OCI-LY1 (cell line): ENCODE measurements at regions not wholly inside any gene's neighbourhood (a gene's known extent, or its start where the extent isn't known, plus 50 kb on each side); places are given as distances from the start of the nearest gene placed in this dataset.
A peak's percentile ranks its signal among the peaks of the same experiment; 100 is the strongest.

Experiments
- H2AFZ ChIP-seq: fragments of 200-600 bp; sonication (generic), shearing (Covaris generic); 2 replicates; pipeline ENCODE4 v1.6.0; 2014; ENCODE audit warnings: antibody characterized with exemption, mild to moderate bottlenecking, low read length
- H3F3A ChIP-seq: fragments of 200-600 bp; sonication (generic), shearing (Covaris generic); 2 replicates; pipeline ENCODE4 v1.6.0; 2014; ENCODE audit warnings: mild to moderate bottlenecking, antibody characterized with exemption, low read length, moderate library complexity; ENCODE audit not compliant: insufficient read depth
- H3K27ac ChIP-seq: fragments of 200-600 bp; sonication (generic); 2 replicates; pipeline ENCODE4 v1.5.1; 2014; ENCODE audit warnings: low read length, mixed run types, mild to moderate bottlenecking, low read depth; ENCODE audit not compliant: poor library complexity, severe bottlenecking
- H3K27me3 ChIP-seq: fragments of 200-600 bp; sonication (generic); 2 replicates; pipeline ENCODE4 v1.6.0; 2014; ENCODE audit warnings: antibody characterized with exemption, mild to moderate bottlenecking, low read length, moderate library complexity; ENCODE audit not compliant: insufficient read depth
- H3K36me3 ChIP-seq: fragments of 200-600 bp; sonication (generic); 2 replicates; pipeline ENCODE4 v1.6.1; 2014; ENCODE audit warnings: mild to moderate bottlenecking, antibody characterized with exemption, low read length, moderate library complexity, mixed read lengths; ENCODE audit not compliant: insufficient read depth
- H3K4me1 ChIP-seq: fragments of 200-600 bp; sonication (generic); 2 replicates; pipeline ENCODE4 v1.5.1; 2014; ENCODE audit warnings: mild to moderate bottlenecking, low read length, moderate library complexity; ENCODE audit not compliant: insufficient read depth, severe bottlenecking
- H3K4me2 ChIP-seq: fragments of 200-600 bp; sonication (generic), shearing (Covaris generic); 2 replicates; pipeline ENCODE4 v1.6.1; 2014; ENCODE audit warnings: low read length
- H3K4me3 ChIP-seq: fragments of 200-600 bp; sonication (generic); 2 replicates; pipeline ENCODE4 v1.5.1; 2014; ENCODE audit warnings: low read length, low read depth, mild to moderate bottlenecking, mixed read lengths; ENCODE audit not compliant: poor library complexity, severe bottlenecking
- H3K79me2 ChIP-seq: fragments of 200-600 bp; shearing (Covaris generic); 2 replicates; pipeline ENCODE4 v1.6.1; 2016; ENCODE audit warnings: mixed run types, low read length, mixed read lengths; ENCODE audit not compliant: insufficient read depth
- H3K9ac ChIP-seq: fragments of 200-600 bp; sonication (generic), shearing (Covaris generic); 2 replicates; pipeline ENCODE4 v1.6.1; 2014; ENCODE audit warnings: mild to moderate bottlenecking, low read length, mixed read lengths
- H3K9me2 ChIP-seq: fragments of 200-600 bp; sonication (generic), shearing (Covaris generic); 2 replicates; pipeline ENCODE4 v1.6.1; 2014; ENCODE audit warnings: low read depth, mild to moderate bottlenecking, low read length, mixed read lengths
- H3K9me3 ChIP-seq: fragments of 200-600 bp; shearing (Covaris generic); 2 replicates; pipeline ENCODE4 v1.6.1; 2014; ENCODE audit warnings: low read length, mixed read lengths
- H4K20me1 ChIP-seq: fragments of 200-600 bp; sonication (generic), shearing (Covaris generic); 2 replicates; pipeline ENCODE4 v1.6.0; 2016; ENCODE audit warnings: mild to moderate bottlenecking, low read length; ENCODE audit not compliant: insufficient read depth
- CTCF ChIP-seq: fragments of 200-600 bp; sonication (generic), shearing (Covaris generic); IDR thresholded peaks from 2 replicates; pipeline ENCODE4 v1.5.1; 2017; ENCODE audit warnings: mild to moderate bottlenecking, antibody characterized with exemption, low read length, moderate library complexity, mixed read lengths
- EZH2 ChIP-seq: fragments of 200-600 bp; sonication (generic), shearing (Covaris generic); IDR thresholded peaks from 2 replicates; pipeline ENCODE4 v1.8.0; 2017; ENCODE audit warnings: borderline replicate concordance, mixed run types, mild to moderate bottlenecking, antibody characterized with exemption, low read length, moderate library complexity, mixed read lengths

GRCh38 chr14:55864890-55865655 lies 253.1 kb upstream of the PELI2 start:
- Histone ChIP-seq H3K4me2 (no peak overlapping the region), H4K20me1 (no peaks in the 10 kb centered on the region), H3K36me3 (no peaks in the 10 kb centered on the region), H3K79me2 (no peaks in the 10 kb centered on the region), H3K27me3 (no peaks in the 10 kb centered on the region), H2AFZ (no peak overlapping the region), H3K9me3 (no peaks in the 10 kb centered on the region), H3F3A (no peaks in the 10 kb centered on the region), H3K4me1 (no peaks in the 10 kb centered on the region), H3K9me2 (no peaks in the 10 kb centered on the region), H3K9ac (no peak overlapping the region), H3K27ac (no peak overlapping the region), H3K4me3 (no peak overlapping the region)
- TF ChIP-seq EZH2 (no peak), CTCF (peak; percentile 64)

- H2AFZ ChIP-seq: no peak overlapping the region
- H3K9me3 ChIP-seq: no peaks in the 10 kb centered on the region
- no peaks in the 10 kb centered on the region for H4K20me1 ChIP-seq
- H3K27me3 ChIP-seq: no peaks in the 10 kb centered on the region
- no peaks in the 10 kb centered on the region for H3K9me2 ChIP-seq
- no peaks in the 10 kb centered on the region for H3K79me2 ChIP-seq
- H3K4me2 ChIP-seq: no peak overlapping the region
- no peak overlapping the region for H3K27ac ChIP-seq
- H3F3A ChIP-seq: no peaks in the 10 kb centered on the region
- no peaks in the 10 kb centered on the region for H3K36me3 ChIP-seq
- H3K4me1 ChIP-seq: no peaks in the 10 kb centered on the region
- no peak overlapping the region for H3K4me3 ChIP-seq
- no peak overlapping the region for H3K9ac ChIP-seq
- no peak for TF ChIP-seq EZH2
- no peak for TF ChIP-seq CTCF
These were observed 250.9 kb upstream of the PELI2 start for GRCh38 chr14:55867311-55867710.

GRCh38 chr14:55867719-55868118 lies 250.5 kb upstream of the PELI2 start:
- no peaks in the 10 kb centered on the region for H3F3A ChIP-seq
- H4K20me1 ChIP-seq: no peaks in the 10 kb centered on the region
- TF ChIP-seq CTCF: no peak
- no peak for TF ChIP-seq EZH2
- no peak overlapping the region for H2AFZ ChIP-seq
- H3K4me3 ChIP-seq: no peak overlapping the region
- H3K27me3 ChIP-seq: no peaks in the 10 kb centered on the region
- H3K4me2 ChIP-seq: no peak overlapping the region
- H3K79me2 ChIP-seq: no peaks in the 10 kb centered on the region
- no peaks in the 10 kb centered on the region for H3K9me2 ChIP-seq
- no peak overlapping the region for H3K27ac ChIP-seq
- H3K9ac ChIP-seq: no peak overlapping the region
- H3K36me3 ChIP-seq: no peaks in the 10 kb centered on the region
- H3K9me3 ChIP-seq: no peaks in the 10 kb centered on the region
- H3K4me1 ChIP-seq: no peaks in the 10 kb centered on the region
